OCI-LY3 (cell line): ENCODE measurements at regions not wholly inside any gene's neighbourhood (a gene's known extent, or its start where the extent isn't known, plus 50 kb on each side); places are given as distances from the start of the nearest gene placed in this dataset.

Experiments
- EZH2phosphoT487 ChIP-seq: fragments of 200-600 bp; shearing (Covaris generic); IDR thresholded peaks from 2 replicates; pipeline ENCODE4 v1.6.1; 2018; ENCODE audit warnings: antibody characterized with exemption, mixed run types, low read depth
- TF ChIP-seq, protein P1 (sequence below): fragments of 200-600, 300-600 bp; sonication (generic); IDR thresholded peaks from 2 replicates; pipeline ENCODE4 v1.5.1; 2014; ENCODE audit warnings: antibody characterized with exemption, low read length, low read depth

DNA sequence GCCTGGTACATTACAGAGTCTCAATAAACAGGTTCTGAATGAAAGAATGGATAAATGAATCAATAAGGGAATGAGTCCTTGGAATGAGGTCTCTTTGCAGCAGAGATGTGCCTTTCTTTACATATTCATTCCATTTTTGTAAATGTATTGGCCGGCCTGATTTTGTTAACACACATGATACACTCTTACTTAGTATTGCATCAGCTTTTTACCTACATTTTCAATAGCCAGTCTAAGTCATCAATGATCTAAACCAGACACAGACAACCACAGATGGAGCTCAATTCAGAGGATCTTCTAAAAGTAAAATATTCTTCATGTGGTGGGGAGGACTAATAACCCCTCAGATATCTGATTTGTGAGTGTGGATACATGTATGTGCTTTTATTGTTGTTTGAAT is 653.1 kb downstream of the LMO4 start:
- TF ChIP-seq, protein P1, sequence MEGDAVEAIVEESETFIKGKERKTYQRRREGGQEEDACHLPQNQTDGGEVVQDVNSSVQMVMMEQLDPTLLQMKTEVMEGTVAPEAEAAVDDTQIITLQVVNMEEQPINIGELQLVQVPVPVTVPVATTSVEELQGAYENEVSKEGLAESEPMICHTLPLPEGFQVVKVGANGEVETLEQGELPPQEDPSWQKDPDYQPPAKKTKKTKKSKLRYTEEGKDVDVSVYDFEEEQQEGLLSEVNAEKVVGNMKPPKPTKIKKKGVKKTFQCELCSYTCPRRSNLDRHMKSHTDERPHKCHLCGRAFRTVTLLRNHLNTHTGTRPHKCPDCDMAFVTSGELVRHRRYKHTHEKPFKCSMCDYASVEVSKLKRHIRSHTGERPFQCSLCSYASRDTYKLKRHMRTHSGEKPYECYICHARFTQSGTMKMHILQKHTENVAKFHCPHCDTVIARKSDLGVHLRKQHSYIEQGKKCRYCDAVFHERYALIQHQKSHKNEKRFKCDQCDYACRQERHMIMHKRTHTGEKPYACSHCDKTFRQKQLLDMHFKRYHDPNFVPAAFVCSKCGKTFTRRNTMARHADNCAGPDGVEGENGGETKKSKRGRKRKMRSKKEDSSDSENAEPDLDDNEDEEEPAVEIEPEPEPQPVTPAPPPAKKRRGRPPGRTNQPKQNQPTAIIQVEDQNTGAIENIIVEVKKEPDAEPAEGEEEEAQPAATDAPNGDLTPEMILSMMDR: no peak
- no peak for TF ChIP-seq EZH2phosphoT487
